GM19351 (cell line): ENCODE measurements at regions not wholly inside any gene's neighbourhood (a gene's known extent, or its start where the extent isn't known, plus 50 kb on each side); places are given as distances from the start of the nearest gene placed in this dataset.
A peak's percentile ranks its signal among the peaks of the same experiment; 100 is the strongest.
"Not testable (repeated sequence)": the region's sequence is repeated elsewhere in the genome, so short reads cannot be mapped to it uniquely, and the experiment has no call there.

Experiments used
- ATAC-seq: cut with Tn5 transposase; IDR thresholded peaks from one replicate; pipeline ENCODE4 v1.9.1; 2021; ENCODE audit warnings: mild to moderate bottlenecking, moderate library complexity; ENCODE audit not compliant: unreplicated experiment

DNA sequence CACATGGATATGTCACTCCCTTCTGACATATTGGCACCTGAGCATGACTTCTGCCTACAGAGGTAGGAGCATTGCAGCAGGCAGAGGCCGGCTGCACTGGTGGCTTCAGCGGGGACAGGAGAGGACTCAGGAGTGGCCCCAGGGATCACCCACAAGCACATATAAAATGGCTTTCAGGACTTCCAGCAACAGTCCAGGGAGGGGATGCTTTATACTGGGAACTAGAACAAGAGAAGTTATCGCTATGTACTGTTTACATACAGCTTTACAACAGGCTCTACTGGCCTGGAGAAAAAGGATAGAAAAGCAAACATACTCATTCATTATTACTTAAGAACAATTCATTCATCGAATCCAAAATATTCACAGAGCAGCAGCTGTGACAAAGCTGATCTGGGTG is 337.8 kb downstream of the THBS2 start:
- ATAC-seq = no peak

DNA sequence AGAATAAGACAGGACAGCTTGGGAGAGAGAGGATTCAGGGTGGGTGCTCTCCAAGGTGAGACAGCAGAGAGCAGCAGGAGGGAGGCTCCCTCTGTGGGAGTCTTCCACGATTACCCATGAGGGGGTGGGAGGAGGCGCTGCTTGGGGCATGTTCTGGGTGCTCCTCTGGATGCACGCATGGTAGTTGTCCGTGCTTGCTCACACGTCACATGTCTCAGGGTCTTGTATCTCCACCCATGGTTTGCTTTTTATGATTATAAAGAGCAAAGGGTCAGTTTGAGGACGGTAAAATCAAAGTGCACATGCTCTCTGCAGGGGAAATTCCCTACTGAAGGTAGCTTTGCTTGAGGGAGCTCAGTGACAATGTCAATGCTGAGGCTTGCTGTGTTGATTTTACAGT is 338.4 kb downstream of the THBS2 start:
- ATAC-seq = no peak

DNA sequence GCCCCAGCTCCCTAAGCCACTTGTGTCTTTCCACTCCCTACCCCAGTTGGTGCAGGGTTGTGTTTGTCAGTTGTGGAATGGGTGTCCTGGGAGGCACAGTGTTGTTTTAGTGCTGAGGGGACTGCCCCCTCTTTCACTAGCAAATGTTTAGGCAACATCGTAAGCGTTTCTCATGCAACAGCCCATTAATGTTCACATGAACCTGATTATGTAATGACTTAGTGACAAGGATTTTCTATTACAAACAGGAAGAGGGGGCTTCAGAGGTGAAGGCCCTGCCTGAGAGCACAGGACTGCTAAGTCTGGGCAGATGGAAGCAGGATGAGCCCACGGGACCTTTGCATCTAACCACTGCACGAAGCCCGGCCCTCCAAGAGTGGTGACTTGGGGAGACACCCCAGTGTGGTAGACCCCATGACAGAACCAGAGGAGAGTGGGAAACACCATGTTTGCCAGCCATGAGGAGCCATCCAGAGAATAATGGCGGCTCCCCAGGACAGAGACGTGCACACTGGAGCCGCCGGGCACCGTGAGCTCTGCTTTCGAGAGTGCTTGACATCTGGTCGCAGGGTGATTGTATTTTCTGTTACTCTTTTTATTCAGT is 339.7 kb downstream of the THBS2 start:
- ATAC-seq = no peak

DNA sequence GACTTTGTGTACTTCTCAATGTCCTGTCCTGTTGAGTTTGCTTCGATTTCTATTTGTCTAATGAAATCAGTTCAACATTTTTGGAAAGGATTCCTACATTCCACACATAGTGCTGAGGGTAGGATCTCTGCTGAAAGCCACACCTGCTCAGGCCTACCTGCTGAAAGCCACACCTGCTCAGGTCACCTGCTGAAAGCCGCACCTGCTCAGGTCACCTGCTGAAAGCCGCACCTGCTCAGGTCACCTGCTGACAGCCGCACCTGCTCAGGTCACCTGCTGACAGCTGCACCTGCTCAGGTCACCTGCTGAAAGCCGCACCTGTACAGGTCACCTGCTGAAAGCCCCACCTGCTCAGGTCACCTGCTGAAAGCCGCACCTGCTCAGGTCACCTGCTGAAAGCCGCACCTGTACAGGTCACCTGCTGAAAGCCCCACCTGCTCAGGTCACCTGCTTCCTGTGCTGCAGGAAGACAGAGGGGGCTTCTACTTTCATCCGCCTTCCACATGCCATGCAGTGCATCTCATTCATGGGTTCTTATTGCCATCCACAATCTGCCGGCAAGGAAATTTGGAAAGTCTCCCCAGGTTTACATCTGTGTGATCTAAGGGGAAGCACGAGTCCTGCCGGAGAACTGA is 340.3 kb downstream of the THBS2 start:
- ATAC-seq = not testable (repeated sequence)

DNA sequence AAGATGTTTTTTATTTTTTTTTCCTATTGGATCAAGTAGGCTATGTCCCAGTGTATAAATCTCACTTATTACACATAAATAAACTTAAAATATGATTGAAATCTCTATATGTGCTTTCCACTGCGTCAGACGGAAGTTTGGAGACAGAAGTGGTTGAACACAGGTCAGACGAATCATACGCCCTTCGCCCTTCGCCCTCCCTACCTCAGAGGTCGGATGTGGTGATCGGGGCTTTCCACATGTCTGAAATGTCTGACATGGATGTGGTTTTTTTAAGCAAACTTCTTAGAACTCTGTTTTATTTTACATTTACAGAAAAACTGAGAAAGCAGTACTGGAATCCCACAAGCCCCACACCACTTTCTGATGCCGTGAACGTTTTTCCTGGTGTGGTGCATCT is 344.4 kb downstream of the THBS2 start:
- ATAC-seq = no peak

DNA sequence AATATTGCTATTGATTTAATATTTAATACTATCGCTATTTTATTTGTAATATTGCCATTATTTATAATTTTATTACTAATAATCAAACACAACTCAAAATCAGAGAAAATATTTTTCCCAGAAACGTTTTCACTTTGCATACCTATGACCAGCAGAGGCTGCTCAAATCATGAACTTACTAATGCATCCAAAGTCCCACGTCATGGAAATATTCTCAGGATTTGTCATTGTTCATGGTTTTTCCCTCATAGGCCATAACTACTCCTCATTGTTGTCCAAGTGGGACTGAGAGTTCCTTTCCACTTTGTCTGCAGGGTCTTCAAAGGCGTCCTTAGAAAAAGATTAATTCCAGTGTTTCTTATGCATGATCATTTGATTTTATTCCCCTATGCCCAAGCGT is 344.8 kb downstream of the THBS2 start:
- ATAC-seq = no peak

DNA sequence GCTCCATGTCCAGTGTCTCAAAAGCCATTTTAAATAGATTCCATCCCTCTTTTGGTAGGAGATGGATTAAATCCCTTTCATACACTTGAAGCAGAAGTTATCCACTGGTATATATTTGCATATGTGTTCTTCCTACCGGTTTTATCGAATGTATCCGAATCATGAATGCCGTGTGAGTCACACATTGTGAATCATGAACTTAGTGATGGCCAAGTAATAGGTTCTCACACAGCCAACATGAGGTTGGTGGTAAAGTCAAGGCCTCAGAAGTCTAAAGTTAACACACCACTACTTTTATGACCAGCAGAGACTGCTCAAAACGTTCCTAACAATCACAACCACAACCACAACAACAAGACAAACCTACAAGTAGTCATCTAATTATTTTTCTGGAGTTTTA is 345.5 kb downstream of the THBS2 start:
- ATAC-seq = no peak

DNA sequence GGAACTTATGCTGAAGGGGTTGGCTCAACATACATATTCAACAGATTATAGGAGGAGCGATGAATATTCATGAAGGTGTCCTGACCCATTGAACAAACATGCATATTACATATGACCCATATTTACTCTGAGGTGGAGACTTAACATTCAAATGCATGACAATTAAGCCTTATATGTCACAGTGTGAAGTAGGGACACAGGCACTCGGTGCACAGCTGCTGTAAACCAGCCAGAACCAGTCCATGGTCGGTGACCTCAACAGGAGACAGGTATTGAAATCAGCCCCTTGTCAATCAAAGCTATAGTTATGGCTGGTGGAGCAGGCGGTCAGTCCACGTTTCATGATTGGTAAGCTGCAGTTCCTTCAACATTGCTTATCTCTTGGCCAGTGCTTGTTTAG is 347.3 kb downstream of the THBS2 start:
- ATAC-seq = no peak

DNA sequence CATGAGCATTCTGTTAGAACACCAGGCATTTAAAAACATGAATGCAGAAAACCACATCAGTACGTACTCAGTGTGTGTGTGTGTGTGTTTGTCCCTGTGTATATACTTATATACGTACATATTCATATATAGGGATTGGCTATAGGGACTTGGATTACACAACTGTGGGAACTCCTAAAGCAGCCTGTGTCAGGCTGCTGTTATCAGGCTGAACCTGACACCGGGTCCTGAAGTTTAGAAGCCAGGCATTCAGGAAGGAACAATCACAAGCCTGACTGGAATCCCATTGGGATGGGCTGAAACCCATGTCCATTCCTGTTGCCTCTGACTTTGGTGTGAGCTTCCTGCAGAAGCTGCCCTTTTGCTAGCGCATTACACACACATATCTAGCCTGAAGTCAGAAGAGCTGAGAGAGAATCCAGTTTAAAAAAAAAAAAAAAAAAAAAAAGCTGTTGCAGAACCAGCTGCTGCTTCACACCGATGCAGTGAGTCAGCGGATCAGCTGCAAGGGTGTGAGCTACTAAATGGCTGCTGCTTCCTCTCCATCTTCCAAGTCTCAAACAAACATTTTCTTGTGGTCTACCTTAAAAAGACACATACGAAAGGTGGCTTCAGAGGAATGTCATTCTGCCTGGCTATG is 348.1 kb downstream of the THBS2 start:
- ATAC-seq = no peak

DNA sequence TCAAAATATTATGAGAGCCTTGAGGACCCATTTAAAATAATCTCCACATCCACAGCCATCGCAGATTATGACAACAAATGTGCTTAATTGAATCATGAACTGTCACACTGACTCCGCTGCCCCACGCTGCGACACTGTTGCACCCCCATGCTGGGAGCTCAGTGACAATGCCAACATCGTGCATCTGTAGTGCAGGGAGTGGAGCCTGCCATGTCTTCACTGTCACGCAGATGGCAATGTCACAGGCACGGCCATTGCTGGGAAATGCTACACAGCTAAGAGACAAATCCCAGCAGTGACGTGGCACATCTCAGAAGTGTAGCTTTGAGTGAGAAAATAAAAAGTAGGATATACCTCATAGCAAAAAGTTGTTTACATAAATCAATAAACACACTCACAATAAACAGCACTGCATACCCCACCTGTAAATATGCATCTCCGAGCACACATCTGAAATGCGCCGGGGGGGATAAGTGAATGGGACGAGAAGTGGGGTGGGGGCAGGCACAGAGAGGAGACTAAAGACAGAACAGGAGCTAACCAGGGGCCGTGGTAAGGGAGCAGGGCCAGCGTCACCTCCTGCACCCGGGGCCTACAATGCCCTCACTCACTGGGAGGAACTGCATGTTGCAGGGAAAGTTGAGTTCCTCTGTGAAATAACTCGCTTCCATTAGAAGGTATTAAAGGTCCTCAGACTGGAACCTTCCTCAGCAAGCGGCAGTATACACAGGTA is 349.9 kb downstream of the THBS2 start:
- no peak for ATAC-seq

DNA sequence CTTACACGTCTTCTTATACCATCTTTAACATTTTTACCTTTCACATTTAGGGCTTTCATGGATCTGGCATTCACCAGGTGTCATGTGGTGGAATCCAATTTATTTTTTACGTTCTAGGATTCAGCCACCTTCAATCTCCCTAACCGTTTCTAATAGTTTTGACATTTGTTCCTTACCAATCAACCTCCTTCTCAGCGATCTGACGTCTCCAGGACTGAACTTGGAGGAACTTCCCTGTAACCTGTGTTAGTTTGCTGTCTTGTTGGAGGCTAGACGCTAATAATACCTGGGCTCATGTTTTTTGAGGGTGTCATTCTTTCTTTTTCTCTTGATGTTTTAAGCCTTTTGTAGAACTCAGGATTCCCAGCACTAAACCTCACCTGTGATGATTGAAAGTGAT is 351.6 kb downstream of the THBS2 start:
- ATAC-seq = no peak

DNA sequence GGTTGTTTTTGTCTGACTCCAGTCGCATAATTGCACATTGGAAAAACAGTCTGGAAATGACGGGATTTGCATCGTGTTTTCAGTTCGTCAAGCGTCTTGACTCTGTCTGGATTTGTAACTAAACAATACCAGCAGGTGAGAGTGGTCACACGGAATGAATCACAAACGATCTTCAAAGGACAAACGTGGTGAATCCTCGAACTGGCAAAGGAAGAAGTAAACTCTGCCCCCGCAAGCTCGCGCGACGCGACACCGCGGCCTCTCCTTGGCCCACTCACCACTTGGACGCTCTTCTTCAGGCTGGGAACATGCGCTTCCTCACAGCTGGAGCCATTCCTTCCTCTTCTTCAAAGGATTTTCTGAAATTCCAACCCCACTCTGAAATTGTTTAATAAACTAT is 352.6 kb downstream of the THBS2 start:
- no peak for ATAC-seq

DNA sequence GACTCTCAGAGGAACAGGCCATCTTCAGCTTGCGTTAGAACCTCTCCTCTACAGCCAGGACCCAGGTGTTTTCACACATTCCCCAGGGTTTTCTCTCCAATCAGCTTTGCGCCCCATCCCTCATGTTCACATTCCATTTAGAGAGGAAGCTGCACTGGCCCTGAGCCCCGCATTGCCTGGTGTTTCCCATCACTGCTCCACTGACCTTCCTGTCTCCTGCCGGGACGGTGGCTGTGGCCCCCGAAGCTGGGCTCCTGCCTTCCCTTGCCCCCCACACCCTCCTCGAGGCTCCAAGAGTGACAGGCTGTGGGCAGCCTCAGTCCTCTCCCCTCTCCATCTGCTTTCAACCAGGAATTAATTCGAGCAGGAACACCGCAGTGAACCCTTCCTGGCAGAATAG is 357.3 kb downstream of the THBS2 start:
- no peak for ATAC-seq

DNA sequence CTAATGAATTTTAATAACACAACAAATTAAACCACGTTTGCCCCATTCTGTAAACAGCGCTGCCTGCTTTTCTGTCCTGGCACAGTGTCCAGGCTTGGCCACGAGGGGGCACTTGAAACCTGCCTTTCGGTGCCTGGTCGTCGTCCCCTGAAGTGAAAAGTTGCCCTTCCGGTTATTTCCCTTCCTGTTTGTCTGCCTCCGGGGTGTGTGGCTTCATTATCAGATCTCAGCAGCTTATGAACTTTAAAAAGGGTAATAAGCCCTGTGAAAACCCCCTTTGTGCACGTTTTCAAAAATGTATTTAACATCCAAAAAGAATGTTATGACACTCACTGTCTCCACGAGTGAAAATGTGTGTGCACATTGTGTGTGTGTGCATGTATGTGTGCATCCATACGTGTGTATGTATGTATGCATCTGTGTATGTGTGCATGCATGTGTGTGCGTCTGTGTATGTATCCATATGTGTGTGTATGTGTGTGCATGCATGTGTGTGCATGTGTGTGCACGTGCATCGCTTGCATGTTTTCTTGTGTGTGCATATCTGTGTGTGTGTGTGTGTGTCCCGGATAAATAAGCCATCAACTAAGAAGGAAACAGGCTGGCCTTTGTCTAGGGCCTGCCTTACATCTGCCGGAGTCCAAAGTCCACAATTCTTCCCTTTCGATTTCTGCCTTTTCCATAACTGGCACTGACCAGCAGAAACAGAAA is 358.4 kb downstream of the THBS2 start:
- ATAC-seq = peak; percentile 99

DNA sequence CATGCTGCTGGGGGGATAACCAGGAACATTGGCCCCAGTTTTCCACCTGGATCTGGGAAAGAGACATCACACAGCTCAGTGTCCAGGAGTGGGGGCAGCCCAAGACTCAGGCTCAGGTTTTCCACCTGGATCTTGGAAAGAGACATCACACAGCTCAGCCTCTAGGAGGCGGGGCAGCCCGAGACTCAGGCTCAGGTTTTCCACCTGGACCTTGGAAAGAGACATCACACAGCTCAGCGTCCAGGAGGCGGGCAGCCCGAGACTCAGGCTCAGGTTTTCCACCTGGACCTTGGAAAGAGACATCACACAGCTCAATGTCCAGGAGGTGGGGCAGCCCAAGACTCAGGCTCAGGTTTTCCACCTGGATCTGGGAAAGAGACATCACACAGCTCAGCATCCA is 361.6 kb downstream of the THBS2 start:
- no peak for ATAC-seq

DNA sequence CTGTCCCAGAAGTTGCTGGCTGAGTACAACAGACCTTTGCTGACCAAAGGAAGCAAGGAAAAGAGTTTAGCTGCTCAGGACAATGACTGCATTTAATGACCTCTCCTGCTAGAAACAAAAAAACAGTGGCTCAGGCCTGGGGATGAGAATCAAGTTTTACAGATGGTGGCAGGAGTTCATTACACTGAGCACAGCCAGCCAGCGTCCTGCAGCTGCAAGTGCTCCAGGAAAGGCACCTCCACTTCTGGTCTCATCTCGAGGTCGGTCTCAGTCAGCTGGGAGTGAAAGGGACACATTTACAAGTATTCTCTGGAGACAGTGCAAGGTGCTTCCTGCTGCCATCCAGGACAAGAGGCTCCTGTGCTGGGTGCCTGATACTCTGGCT is 362.7 kb downstream of the THBS2 start:
- no peak for ATAC-seq

DNA sequence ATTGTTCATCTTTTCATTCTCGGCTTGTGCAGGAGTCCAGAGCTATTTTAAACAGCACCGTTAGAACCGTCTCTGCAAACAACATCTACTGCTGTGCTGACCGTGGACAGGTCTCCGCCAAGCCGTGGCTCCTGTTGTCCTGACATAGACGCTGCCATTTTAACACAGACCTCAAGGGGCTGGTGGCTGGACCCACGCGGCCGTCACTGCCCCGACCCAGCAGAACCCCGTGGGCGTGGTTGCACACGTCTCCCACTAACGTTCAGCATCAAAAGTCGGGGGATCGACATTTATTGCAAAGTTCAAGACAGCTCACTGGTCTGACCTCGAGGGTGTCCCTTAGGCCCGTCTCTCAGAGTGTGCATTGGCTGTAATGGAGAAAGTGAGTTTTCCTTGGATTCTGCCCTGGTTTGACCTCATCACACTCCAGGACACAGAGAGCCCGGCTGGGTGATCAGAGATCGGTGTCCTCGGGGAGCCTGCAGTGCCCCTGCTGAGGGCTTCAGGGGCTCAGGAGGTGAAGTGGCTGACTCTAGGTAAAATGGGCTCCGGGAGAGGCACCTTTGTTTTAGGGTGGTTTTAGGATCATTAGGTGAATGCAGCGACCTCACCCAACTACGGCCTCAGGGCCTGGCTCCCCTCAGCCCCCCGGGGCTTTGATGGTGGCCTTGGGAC is 363.2 kb downstream of the THBS2 start:
- ATAC-seq = no peak

DNA sequence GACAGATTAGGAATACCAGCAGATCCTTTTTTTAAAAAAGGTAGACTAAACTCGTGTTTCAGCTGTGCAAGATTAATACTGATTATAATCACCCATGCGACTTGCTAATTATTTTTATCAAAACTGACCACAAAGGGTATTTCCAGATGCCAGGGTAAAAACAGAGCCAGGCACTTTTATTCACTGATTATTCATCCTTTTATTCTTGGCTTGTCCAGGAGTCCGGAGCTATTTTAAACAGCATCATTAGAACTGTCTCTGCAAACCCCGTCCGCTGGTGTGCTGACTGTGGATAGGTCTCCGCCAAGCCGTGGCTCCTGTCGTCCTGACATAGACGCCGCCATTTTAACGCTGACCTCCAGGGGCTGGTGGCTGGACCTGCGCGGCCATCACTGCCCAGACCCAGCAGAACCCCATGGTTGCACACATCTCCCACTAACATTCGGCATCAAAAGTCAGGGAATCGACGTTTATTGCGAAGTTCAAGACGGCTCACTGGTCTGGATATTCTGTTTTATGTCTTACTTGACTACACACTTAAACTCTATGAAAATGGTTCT is 364.8 kb downstream of the THBS2 start:
- ATAC-seq = no peak

DNA sequence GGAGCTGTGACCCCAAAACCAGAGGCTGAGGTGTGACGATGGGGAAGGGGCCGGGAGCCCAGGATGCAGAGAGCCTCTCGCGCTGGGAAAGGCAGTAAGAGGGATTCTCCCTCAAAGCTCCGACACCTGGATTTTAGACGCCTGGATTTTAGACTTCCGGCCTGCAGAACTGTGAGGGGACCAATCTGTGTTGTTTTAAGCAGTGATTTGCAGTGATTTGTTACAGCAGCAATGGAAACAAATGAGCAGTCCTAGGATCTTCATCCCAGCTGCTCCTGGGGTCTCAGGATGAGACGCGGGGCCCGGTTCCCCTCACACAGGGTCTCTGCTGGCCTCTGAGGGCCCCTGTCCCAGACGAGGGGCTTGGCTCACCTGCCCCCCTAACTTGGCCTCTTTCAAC is 365.5 kb downstream of the THBS2 start:
- no peak for ATAC-seq

DNA sequence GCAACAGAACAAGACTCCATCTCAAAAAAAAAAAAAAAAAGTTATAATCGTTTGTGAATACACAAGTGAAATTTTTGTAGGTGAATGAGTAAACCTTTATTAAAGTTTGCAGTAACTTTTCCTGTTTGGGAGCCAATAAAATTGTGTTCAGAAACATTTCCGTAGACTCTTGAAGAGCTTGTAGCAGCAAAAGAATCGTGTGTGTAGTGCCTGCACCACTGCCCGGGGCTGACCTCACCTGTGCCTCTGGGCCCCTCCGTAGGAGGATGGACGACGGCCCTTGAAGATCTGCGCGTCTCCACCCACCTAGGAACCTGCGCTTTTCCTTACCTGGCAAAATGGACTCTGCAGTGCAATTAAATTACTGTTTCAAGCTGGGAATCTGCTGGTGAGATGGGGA is 366.0 kb downstream of the THBS2 start:
- ATAC-seq = no peak

DNA sequence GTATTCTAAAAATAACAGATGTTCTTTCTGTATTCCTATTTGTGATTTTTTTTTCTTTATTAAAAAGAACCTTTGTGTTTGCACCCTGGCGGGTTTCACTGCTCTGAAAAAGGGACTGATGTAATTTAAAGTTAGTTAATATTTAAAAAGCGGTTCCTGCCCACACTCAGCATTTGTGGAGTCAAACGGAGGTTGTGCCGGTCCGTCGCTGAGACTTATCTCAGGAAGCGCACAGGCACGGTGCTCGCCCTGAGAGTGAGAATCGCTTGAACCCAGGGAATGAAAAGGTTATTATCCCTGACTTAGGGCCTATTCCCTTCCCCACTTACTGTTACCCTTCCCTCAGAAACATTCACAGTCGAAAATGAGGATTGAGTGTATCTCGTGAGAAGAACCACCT is 366.7 kb downstream of the THBS2 start:
- ATAC-seq = no peak
